Erythroblast (primary cell): ENCODE measurements at regions not wholly inside any gene's neighbourhood (a gene's known extent, or its start where the extent isn't known, plus 50 kb on each side); places are given as distances from the start of the nearest gene placed in this dataset.
"Not testable (repeated sequence)": the region's sequence is repeated elsewhere in the genome, so short reads cannot be mapped to it uniquely, and the experiment has no call there.

ENCODE experiments used
- DNase-seq, 2 experiments: peaks; one replicate each; lab custom pipeline; 2025; lab: John Stamatoyannopoulos, UW
- GATA1 ChIP-seq: IDR thresholded peaks from 2 replicates; pipeline ENCODE4 v1.6.1; 2011; ENCODE audit warnings: low read depth, mild to moderate bottlenecking, control low read depth, low read length, moderate library complexity
- POLR2A ChIP-seq: IDR thresholded peaks from 2 replicates; pipeline ENCODE4 v1.6.1; 2011; ENCODE audit warnings: mild to moderate bottlenecking, low read length

- no peak for DNase-seq
- TF ChIP-seq GATA1, result no peak
- TF ChIP-seq POLR2A, result no peak
Measured at GRCh38 chr16:7278636-7279035, 54.0 kb upstream of the RBFOX1 start.

GRCh38 chr16:7272567-7273158 lies 60.0 kb upstream of the RBFOX1 start:
- TF ChIP-seq GATA1, result no peak
- TF ChIP-seq POLR2A, result no peak

GRCh38 chr16:7271486-7271885 lies 61.2 kb upstream of the RBFOX1 start:
- TF ChIP-seq GATA1, result no peak
- no peak for TF ChIP-seq POLR2A
- no peak for DNase-seq

More at GRCh38 chr16:7272567-7273158, 60.0 kb upstream of the RBFOX1 start:
- no peak for DNase-seq

GRCh38 chr16:7270823-7271222 lies 61.8 kb upstream of the RBFOX1 start:
- TF ChIP-seq POLR2A, result no peak
- no peak for TF ChIP-seq GATA1

GRCh38 chr16:7270006-7270405 lies 62.6 kb upstream of the RBFOX1 start:
- TF ChIP-seq GATA1 (no peak), POLR2A (no peak)
- no peak for DNase-seq

More at GRCh38 chr16:7270823-7271222, 61.8 kb upstream of the RBFOX1 start:
- no peak for DNase-seq

- TF ChIP-seq GATA1 (no peak), POLR2A (no peak)
- DNase-seq, result peak; percentile 6 to 45
Measured at GRCh38 chr16:7268182-7268581, 64.5 kb upstream of the RBFOX1 start.

- DNase-seq, result no peak
- TF ChIP-seq GATA1 (no peak), POLR2A (no peak)
Measured at GRCh38 chr16:7257016-7257415, 75.6 kb upstream of the RBFOX1 start.

- no peak for TF ChIP-seq GATA1
- TF ChIP-seq POLR2A, result no peak
- peak; percentile 2 to 3 for DNase-seq
Measured at GRCh38 chr16:7246578-7246977, 86.1 kb upstream of the RBFOX1 start.

GRCh38 chr16:7239547-7239946 lies 93.1 kb upstream of the RBFOX1 start:
- DNase-seq, result no peak
- TF ChIP-seq POLR2A (no peak), GATA1 (no peak)

GRCh38 chr16:7236824-7237410 lies 95.7 kb upstream of the RBFOX1 start:
- TF ChIP-seq GATA1, result no peak
- TF ChIP-seq POLR2A, result no peak
- no peak for DNase-seq

- no peak for DNase-seq
- TF ChIP-seq POLR2A (no peak), GATA1 (no peak)
Measured at GRCh38 chr16:7233975-7234374, 98.7 kb upstream of the RBFOX1 start.

GRCh38 chr16:7231762-7232161 lies 100.9 kb upstream of the RBFOX1 start:
- no peak for DNase-seq
- TF ChIP-seq POLR2A (no peak), GATA1 (no peak)

- DNase-seq, result not testable (repeated sequence)
Measured at GRCh38 chr16:7229433-7230218, 103.0 kb upstream of the RBFOX1 start.

- TF ChIP-seq POLR2A, result no peak
- no peak for TF ChIP-seq GATA1
- DNase-seq, result no peak
Measured at GRCh38 chr16:7227229-7227721, 105.4 kb upstream of the RBFOX1 start.
